GM21576 (cell line): ENCODE measurements at regions not wholly inside any gene's neighbourhood (a gene's known extent, or its start where the extent isn't known, plus 50 kb on each side); places are given as distances from the start of the nearest gene placed in this dataset.

ENCODE experiments used
- ATAC-seq: cut with Tn5 transposase; IDR thresholded peaks from one replicate; pipeline ENCODE4 v1.9.1; 2021; ENCODE audit warnings: mild to moderate bottlenecking, moderate library complexity; ENCODE audit not compliant: unreplicated experiment

GRCh38 chr2:15718103-15718943 is 126.7 kb downstream of the DDX1 start:
- no peak for ATAC-seq

DNA sequence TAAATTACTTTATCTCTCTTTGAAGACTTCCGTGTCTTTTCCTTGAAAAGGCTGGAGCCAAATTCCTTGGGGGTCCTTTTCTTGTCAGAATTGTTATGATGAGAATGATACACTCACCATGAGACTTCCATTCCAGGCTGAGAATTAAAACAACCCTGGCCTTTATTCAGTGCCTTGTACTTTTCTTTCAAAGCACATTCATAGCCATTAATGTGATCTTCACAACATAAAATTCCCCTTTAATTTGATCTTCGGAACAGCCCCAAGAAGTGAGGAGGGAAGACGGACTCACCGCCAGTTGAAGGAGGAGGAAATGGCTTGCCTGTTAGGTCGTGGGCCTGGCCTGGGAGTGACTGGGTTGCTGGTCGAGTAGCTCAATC is 127.3 kb downstream of the DDX1 start:
- no peak for ATAC-seq

- ATAC-seq: no peak
Observed at GRCh38 chr2:15719566-15720313, 128.1 kb downstream of the DDX1 start.

GRCh38 chr2:15720561-15721307 is 129.1 kb downstream of the DDX1 start:
- ATAC-seq: no peak

DNA sequence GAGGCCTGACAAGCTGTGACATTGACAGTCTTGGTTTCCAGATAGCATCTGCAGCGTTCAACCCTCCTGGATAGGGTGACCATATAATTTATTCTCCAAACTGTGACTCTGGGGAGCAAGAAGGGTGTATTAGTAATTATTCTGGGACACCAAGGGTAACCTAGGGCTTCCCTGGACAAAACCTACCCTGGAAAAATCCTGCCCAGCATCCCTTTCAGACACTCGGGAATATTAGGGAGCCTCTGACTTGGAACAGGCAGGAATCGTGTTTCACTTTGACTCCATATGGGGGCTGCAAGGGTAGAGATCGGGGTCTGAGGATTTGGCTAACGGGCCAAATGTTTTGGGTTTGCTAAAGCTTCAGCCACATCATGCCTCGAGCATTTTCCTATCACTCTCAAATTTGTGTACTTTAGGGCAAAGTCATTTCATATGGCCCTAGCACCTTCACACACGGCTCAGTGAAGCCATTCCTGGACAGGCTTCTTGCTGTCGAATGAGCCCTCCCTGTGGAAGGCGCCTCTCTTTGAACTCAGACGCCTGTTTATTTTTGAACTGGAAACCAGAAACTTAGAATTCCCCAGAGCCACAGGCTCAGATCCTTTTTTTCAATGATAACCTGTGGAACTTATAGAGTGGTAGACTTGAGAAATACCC is 129.9 kb downstream of the DDX1 start:
- ATAC-seq: no peak

DNA sequence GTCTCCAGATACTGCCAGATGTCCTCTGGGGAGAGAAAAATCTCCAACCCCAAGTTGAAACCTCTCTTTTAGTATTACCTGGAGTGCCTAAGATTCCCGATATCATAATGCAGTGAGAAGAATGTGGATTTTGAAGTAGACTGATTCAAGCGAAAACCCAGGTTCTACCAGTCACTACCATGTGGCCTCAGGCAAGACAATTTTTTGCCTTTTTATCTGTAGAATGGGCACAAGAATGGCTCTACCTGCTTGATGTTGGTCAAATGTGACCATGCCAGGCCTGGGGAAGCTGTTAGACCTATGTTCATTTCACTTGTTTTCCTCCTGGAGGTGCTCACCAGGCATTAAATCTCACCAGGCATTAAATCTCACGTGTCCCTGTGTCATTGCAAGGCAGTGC is 131.3 kb downstream of the DDX1 start:
- ATAC-seq: no peak

GRCh38 chr2:15724235-15724634 is 132.6 kb downstream of the DDX1 start:
- ATAC-seq: no peak

DNA sequence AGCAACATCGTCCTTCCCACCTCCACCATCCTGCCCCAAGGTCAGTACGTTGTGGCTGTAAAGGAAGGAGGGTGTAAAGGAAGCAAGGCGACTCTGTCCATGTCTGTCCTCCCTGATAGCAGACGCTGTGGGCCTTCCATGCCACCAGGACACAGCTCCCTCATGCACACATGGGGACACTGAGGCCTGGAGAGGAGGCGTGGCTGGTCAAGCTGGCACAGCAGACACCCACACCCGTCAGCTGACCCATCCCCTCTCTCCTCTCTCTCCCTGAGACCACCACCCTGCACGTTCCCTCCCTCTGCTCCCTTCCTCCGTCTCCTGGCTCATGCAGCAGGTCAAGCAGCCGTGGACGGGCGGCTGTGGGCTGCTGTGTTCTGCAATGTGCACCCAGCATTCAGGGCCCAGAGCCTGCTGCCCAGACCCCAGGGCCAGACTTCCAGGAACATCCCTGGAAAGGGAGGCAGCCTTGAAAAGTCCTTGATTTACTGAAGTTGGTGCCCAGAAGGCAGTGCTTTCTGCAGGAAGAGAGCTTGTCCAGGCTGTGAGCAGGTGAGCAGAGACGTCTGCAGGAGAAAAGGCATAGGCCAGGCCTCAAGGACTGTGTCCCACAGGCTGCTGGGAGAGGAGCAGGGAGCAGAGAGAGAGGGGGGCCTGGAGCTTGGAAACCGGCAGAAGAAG is 133.6 kb downstream of the DDX1 start:
- ATAC-seq: no peak

DNA sequence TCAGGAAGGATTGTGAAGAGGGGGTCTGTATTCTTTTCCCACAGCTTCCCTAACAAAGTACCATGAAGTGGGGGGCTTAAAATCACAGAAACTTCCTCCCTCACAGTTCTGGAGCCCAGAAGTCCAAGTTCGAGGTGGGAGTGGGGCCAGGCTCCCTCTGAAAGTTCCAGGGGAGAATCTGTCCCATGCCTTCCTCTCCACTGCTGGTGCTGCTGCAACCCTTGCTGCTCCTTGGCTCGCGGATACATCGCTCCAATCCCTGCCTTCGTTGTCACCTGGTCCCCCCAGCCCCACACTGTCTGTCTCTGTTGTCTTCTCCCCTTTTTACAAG is 134.1 kb downstream of the DDX1 start:
- ATAC-seq: no peak

GRCh38 chr2:15726321-15727057 is 134.8 kb downstream of the DDX1 start:
- ATAC-seq: no peak

DNA sequence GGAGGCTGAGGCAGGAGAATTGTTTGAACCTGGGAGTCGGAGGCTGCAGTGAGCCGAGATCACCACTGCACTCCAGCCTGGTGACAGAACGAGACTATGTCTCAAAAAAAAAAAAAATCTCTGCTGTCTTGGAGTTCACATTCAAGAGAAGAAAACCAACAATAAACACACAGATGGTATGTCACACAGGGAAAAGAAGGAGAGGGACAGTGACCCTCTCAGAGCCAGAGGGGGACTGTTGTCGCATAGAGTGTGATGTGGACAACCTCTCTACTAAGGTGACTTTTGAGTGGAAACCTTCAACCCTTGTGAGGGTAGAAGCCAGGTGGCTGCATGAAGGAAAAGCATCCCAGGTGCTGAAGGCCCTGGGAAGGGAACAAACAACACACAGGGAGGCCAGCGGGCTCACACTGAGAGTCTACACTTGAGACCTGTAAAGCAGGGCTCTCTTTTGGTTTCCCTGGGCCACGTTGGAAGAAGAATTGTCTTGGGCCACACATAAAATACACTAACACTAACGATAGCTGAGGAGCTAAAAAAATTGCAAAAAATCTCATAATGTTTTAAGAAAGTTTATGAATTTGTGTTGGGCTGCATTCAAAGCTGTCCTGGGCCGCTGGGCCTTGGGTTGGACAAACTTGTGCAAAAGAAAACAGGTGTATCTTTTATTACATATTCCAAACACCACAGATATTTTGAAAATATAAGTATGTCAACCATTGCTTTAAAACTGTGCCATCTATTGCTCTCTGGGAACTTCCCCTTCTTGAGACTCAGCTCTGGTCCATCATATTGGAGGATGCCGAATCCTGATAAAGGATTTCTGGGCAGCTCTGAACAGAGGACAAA is 136.0 kb downstream of the DDX1 start:
- no peak for ATAC-seq

GRCh38 chr2:15728245-15728938 is 136.7 kb downstream of the DDX1 start:
- ATAC-seq: no peak

DNA sequence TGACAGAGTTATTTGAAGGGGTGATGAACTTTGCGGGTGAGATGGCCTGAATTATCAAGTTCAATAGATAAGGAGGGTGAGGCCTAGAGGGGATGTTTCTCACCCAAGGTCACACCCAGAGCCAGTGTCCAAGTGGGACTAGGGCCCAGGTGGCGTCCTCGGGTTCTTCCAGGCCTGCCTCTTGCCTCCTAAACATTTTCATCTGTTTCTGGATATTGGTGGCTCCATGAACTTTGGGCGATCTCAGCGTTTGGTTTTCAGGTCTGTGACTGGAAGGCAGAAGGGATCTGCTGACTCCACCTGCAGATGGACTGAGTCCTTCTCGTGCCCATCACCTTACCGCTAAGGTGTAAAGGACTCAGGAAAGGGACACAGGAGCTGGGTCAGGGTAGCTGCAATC is 137.3 kb downstream of the DDX1 start:
- no peak for ATAC-seq

- peak; percentile 1 for ATAC-seq
Observed at GRCh38 chr2:15729709-15730544, 138.3 kb downstream of the DDX1 start.

- peak; percentile 46 for ATAC-seq
Observed at GRCh38 chr2:15730545-15731212, 139.0 kb downstream of the DDX1 start.

DNA sequence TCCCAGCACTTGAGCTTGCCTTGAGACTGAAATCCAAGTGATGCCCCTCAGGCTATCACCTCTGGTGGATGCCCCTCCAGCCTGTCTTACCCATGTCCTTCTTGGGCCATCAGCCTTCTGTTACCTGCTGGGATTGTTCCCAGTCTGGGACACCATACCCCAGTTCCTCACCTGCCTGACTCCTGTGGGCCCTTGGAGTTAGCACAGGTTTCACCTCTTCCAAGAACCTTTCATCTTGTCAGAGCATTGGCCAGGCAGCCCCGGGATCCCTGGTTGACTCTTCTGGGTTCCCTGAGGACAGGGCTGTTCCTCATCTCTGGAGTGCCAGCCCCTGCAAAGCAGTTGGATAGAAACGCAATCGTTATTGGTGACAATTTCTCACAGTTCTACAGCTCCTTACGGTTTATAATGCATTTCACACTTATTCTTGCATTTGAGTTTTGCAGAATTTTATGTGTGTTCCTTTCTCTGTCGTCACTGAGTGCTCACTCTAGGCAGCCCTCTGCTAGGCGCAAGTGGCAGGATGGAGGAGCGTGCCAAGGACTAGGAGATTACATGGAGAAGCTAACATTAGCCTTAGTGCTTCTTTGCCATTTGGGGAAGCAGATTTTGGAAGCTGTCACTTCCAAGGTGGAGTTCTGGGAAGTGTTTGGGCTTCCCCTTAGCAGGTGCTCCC is 139.7 kb downstream of the DDX1 start:
- no peak for ATAC-seq

DNA sequence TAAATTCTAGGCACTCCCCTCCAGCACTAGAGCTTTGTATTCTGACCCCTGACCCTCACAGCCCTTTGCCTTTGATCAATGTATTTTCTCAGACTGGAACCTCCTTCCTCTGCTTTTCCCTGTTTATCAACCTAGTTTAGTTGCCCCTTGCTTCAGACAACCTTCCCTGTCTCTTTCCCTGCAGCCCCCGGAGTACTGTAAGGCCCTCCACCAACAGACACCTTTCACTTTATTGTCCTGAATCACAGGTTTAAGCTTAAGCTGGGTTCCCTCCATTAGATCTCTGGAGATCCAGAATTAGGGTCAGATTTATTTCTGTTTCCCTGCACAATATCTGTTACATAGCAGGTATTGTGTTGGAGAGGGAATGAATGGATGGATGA is 140.2 kb downstream of the DDX1 start:
- ATAC-seq: no peak
